HepG2 (cell line): ENCODE measurements at regions not wholly inside any gene's neighbourhood (a gene's known extent, or its start where the extent isn't known, plus 50 kb on each side); places are given as distances from the start of the nearest gene placed in this dataset.

Experiments used
- AGO1 ChIP-seq: fragments of 200-400 bp; formaldehyde crosslinking; IDR thresholded peaks from 2 replicates; pipeline ENCODE4 v1.6.1; 2017; ENCODE audit warnings: mild to moderate bottlenecking, low read depth, low read length, moderate library complexity; ENCODE audit not compliant: poor library complexity, severe bottlenecking
- KLF9 ChIP-seq: IDR thresholded peaks from 2 replicates; pipeline ENCODE4 v1.6.1; 2016; ENCODE audit warnings: low read depth
- NFRKB ChIP-seq: fragments of 450-650 bp; IDR thresholded peaks from 2 replicates; pipeline ENCODE4 v1.6.1; 2017
- U2AF1 ChIP-seq: fragments of 200-400 bp; formaldehyde crosslinking; optimal IDR thresholded peaks from 2 replicates; pipeline ENCODE3; 2017; ENCODE audit warnings: mild to moderate bottlenecking, low read depth, low read length
- TF ChIP-seq, protein P1 (sequence below): sonication (generic); formaldehyde crosslinking; IDR thresholded peaks from 2 replicates; pipeline ENCODE4 v1.4.0; 2020; ENCODE audit warnings: missing genetic modification reagents
- TF ChIP-seq, protein P2 (sequence below): sonication (generic); formaldehyde crosslinking; IDR thresholded peaks from 2 replicates; pipeline ENCODE4 v1.4.0; 2020; ENCODE audit warnings: missing genetic modification reagents
- TF ChIP-seq, protein P3 (sequence below): IDR thresholded peaks from 2 replicates; pipeline ENCODE4 v1.6.1; 2016; ENCODE audit warnings: control low read depth
- TF ChIP-seq, protein P4 (sequence below): sonication (generic); formaldehyde crosslinking; IDR thresholded peaks from 2 replicates; pipeline ENCODE4 v1.4.0; 2020; ENCODE audit warnings: missing genetic modification reagents
- TF ChIP-seq, protein P5 (sequence below): sonication (generic); formaldehyde crosslinking; IDR thresholded peaks from 2 replicates; pipeline ENCODE4 v1.8.1; 2023; ENCODE audit warnings: mild to moderate bottlenecking, missing genetic modification reagents

DNA sequence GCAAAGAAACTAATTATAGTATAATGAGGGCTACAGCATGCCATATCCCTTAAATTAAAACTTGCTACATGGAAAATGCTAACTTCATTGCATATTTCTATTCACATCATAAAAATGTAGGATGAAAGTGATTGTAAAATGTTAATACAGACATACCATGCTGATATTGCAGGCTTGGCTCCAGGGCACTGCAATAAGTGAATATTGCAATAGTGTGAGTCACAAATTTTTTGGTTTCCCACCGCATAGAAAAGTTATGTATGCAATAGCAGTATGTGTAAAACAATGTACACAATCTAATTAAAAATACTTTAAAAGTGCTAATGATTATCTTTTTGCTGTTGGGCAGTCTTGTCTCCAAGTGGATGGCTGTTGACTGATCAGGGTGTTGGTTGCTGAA is 162.1 kb downstream of the CD8B2 start (continued):
- TF ChIP-seq U2AF1 (no peak), NFRKB (no peak), AGO1 (no peak), KLF9 (CRISPR knock-in tag) (no peak)
- TF ChIP-seq, protein P1, sequence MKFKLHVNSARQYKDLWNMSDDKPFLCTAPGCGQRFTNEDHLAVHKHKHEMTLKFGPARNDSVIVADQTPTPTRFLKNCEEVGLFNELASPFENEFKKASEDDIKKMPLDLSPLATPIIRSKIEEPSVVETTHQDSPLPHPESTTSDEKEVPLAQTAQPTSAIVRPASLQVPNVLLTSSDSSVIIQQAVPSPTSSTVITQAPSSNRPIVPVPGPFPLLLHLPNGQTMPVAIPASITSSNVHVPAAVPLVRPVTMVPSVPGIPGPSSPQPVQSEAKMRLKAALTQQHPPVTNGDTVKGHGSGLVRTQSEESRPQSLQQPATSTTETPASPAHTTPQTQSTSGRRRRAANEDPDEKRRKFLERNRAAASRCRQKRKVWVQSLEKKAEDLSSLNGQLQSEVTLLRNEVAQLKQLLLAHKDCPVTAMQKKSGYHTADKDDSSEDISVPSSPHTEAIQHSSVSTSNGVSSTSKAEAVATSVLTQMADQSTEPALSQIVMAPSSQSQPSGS (CRISPR knock-in tag) = no peak
- TF ChIP-seq, protein P2, sequence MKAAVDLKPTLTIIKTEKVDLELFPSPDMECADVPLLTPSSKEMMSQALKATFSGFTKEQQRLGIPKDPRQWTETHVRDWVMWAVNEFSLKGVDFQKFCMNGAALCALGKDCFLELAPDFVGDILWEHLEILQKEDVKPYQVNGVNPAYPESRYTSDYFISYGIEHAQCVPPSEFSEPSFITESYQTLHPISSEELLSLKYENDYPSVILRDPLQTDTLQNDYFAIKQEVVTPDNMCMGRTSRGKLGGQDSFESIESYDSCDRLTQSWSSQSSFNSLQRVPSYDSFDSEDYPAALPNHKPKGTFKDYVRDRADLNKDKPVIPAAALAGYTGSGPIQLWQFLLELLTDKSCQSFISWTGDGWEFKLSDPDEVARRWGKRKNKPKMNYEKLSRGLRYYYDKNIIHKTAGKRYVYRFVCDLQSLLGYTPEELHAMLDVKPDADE (CRISPR knock-in tag) = no peak
- TF ChIP-seq, protein P3, sequence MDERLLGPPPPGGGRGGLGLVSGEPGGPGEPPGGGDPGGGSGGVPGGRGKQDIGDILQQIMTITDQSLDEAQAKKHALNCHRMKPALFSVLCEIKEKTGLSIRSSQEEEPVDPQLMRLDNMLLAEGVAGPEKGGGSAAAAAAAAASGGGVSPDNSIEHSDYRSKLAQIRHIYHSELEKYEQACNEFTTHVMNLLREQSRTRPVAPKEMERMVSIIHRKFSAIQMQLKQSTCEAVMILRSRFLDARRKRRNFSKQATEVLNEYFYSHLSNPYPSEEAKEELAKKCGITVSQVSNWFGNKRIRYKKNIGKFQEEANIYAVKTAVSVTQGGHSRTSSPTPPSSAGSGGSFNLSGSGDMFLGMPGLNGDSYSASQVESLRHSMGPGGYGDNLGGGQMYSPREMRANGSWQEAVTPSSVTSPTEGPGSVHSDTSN (CRISPR knock-in tag) = no peak
- TF ChIP-seq, protein P4, sequence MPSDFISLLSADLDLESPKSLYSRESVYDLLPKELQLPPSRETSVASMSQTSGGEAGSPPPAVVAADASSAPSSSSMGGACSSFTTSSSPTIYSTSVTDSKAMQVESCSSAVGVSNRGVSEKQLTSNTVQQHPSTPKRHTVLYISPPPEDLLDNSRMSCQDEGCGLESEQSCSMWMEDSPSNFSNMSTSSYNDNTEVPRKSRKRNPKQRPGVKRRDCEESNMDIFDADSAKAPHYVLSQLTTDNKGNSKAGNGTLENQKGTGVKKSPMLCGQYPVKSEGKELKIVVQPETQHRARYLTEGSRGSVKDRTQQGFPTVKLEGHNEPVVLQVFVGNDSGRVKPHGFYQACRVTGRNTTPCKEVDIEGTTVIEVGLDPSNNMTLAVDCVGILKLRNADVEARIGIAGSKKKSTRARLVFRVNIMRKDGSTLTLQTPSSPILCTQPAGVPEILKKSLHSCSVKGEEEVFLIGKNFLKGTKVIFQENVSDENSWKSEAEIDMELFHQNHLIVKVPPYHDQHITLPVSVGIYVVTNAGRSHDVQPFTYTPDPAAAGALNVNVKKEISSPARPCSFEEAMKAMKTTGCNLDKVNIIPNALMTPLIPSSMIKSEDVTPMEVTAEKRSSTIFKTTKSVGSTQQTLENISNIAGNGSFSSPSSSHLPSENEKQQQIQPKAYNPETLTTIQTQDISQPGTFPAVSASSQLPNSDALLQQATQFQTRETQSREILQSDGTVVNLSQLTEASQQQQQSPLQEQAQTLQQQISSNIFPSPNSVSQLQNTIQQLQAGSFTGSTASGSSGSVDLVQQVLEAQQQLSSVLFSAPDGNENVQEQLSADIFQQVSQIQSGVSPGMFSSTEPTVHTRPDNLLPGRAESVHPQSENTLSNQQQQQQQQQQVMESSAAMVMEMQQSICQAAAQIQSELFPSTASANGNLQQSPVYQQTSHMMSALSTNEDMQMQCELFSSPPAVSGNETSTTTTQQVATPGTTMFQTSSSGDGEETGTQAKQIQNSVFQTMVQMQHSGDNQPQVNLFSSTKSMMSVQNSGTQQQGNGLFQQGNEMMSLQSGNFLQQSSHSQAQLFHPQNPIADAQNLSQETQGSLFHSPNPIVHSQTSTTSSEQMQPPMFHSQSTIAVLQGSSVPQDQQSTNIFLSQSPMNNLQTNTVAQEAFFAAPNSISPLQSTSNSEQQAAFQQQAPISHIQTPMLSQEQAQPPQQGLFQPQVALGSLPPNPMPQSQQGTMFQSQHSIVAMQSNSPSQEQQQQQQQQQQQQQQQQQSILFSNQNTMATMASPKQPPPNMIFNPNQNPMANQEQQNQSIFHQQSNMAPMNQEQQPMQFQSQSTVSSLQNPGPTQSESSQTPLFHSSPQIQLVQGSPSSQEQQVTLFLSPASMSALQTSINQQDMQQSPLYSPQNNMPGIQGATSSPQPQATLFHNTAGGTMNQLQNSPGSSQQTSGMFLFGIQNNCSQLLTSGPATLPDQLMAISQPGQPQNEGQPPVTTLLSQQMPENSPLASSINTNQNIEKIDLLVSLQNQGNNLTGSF = no peak
- TF ChIP-seq, protein P5, sequence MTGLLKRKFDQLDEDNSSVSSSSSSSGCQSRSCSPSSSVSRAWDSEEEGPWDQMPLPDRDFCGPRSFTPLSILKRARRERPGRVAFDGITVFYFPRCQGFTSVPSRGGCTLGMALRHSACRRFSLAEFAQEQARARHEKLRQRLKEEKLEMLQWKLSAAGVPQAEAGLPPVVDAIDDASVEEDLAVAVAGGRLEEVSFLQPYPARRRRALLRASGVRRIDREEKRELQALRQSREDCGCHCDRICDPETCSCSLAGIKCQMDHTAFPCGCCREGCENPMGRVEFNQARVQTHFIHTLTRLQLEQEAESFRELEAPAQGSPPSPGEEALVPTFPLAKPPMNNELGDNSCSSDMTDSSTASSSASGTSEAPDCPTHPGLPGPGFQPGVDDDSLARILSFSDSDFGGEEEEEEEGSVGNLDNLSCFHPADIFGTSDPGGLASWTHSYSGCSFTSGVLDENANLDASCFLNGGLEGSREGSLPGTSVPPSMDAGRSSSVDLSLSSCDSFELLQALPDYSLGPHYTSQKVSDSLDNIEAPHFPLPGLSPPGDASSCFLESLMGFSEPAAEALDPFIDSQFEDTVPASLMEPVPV = no peak
